ENCODE measurements at regions not wholly inside any gene's neighbourhood (a gene's known extent, or its start where the extent isn't known, plus 50 kb on each side); places are given as distances from the start of the nearest gene placed in this dataset.
"Not testable (repeated sequence)": the region's sequence is repeated elsewhere in the genome, so short reads cannot be mapped to it uniquely, and the experiment has no call there.

GRCh38 chr10:133015816-133016462, 71.8 kb upstream of the ADGRA1 start:
- Mint-ChIP-seq H3K27ac (no peak overlapping the region), H3K27me3 (no peaks in the 10 kb centered on the region), H3K9me3 (no peaks in the 10 kb centered on the region), H3K4me1 (no peaks in the 10 kb centered on the region), H3K4me3 (no peak overlapping the region), H3K36me3 (ENCODE audit: low read depth) (no peaks in the 10 kb centered on the region)
- intact Hi-C loops (cut with micrococcal nuclease) = no loop called here
- DNase-seq = no peak

DNA sequence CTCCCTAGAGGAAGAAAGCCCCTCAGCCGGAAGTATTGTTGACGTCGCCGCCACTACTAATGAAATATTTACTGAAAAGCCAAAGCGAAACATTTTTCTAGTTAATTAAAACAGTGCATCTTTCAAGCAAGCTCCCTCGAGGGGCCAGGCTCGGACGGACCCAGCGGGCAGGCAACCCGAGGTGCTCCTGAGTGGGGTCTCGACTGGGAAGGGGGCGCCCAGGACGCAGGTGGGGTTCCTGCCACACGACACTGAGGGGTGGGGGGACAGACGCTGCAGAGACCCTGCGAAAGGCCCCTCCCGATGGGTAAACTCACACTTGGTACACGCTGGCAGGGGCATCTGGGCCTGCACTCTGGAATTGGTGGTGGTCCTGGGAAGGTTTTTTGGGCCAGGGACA, 72.4 kb upstream of the ADGRA1 start:
- Mint-ChIP-seq H3K9me3 (no peaks in the 10 kb centered on the region), H3K27me3 (no peaks in the 10 kb centered on the region)

DNA sequence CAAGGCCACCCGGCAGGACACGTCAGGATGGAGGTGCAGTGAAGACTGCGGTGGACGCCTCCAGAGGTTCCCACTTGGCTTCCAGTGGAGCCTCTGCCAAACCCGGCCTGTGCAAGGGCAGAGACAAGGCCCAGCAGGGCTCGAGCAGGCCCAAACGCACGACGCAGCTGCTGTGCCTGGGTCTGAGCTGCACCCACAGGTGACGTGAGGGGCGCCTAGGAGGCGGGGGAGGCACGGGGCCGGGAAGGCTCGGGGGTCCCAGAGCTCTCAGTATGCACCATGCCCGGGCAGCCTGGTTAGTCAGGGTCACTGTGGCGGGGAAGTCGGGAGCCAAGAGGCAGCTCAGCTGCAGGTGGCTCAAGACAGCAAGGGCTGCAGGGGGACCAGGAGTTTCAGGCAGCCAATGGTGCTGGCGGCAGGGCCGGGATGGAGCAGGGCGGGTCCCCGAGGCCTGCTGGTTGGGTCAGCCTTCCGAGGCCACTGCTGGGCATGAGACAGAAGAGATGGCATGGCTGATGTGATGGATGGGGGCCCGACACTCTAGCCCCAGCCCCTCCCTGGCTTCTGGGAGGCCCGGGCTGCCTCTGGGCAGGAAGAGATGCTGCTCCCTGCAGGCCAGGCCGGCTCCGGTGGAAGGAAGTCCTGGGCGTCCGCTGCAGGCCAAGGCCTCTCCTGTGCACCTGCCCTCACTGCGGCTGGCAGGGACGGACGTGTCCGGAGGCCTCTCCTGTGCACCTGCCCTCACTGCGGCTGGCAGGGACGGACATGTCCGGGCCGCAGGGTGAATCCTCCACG, 72.2 kb upstream of the CFAP46 start:
- no peak for DNase-seq
- Mint-ChIP-seq H3K36me3 (ENCODE audit: low read depth) (no peaks in the 10 kb centered on the region), H3K4me1 (no peaks in the 10 kb centered on the region), H3K27me3 (no peaks in the 10 kb centered on the region), H3K27ac (no peak overlapping the region), H3K4me3 (no peak overlapping the region), H3K9me3 (no peaks in the 10 kb centered on the region)
- intact Hi-C loops (cut with micrococcal nuclease) = no loop called here

More for the DNA sequence above, 72.4 kb upstream of the ADGRA1 start:
- Mint-ChIP-seq H3K4me3 (no peak overlapping the region), H3K36me3 (ENCODE audit: low read depth) (no peaks in the 10 kb centered on the region), H3K4me1 (no peaks in the 10 kb centered on the region), H3K27ac (no peak overlapping the region)
- intact Hi-C loops (cut with micrococcal nuclease) = no loop called here
- DNase-seq = no peak

GRCh38 chr10:133013463-133013862, 71.1 kb upstream of the CFAP46 start:
- H3K36me3 Mint-ChIP-seq (ENCODE audit: low read depth) = no peaks in the 10 kb centered on the region
- H3K4me1 Mint-ChIP-seq = no peaks in the 10 kb centered on the region
- H3K9me3 Mint-ChIP-seq = no peaks in the 10 kb centered on the region
- intact Hi-C loops (cut with micrococcal nuclease) = no loop called here
- no peak overlapping the region for H3K4me3 Mint-ChIP-seq
- H3K27ac Mint-ChIP-seq = no peak overlapping the region
- DNase-seq = no peak
- H3K27me3 Mint-ChIP-seq = no peaks in the 10 kb centered on the region

DNA sequence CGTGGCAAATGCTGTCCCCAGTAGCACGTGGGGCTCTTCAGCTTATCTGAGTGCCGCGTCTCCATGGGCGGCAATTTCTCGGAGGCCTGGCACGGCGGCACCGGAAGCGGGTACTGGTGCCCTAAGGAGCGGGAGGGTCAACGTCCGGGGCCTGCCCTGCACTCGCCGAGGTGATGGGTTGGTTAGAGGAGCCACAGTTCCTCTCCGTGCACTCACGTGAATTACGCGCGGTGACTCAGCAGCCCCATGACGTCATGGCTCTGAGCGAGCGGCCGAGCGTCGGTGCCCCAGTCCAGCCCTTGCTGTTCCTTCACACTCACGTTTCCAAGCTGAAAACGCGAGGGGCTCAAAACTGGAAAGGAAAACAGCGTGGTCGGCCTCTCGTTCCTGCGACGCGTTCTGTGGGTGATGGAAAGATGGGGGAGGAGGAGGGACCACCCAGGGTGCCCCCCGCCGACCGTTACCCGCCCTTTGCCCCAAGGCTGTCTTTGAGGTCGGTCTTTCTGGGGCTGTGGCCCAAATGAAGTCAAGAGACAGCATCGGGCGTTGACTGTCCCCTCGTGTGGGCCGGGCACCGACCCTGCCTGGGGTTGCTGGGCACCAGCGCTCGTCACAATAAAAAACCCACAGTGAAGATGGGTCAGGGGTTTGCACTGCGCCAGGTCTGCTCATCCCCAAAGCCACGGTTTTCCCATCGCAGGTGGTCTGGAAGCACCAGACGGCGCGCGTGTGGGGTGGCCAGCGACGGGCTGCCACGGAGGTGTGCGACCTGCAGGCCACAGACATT, 70.4 kb upstream of the CFAP46 start:
- no peak for DNase-seq
- intact Hi-C loops (cut with micrococcal nuclease) = no loop called here
- no peaks in the 10 kb centered on the region for H3K27me3 Mint-ChIP-seq
- no peak overlapping the region for H3K27ac Mint-ChIP-seq
- H3K4me3 Mint-ChIP-seq = no peak overlapping the region
- H3K9me3 Mint-ChIP-seq = no peaks in the 10 kb centered on the region
- no peaks in the 10 kb centered on the region for H3K36me3 Mint-ChIP-seq (ENCODE audit: low read depth)
- H3K4me1 Mint-ChIP-seq = no peaks in the 10 kb centered on the region

DNA sequence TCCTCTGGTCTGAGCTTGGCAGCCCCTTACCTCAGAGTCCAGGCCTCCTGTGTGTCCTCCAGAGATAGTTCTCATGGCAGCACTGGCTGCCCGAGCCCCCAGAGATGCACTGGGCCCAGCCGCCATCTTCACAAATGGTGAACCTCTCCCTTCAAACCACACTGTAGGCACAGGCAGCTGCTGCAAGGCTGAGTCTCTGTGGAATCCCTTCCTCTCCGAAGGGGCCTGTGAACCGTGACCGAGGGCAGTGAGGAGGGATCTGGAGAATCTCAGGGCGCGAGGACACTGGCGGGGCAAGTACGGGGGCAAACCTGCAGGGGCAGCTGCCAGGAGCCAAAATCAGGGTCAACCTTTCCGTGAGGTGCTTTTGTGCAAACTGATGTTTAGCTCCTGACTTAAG, 69.5 kb upstream of the CFAP46 start:
- no peak for DNase-seq
- H3K36me3 Mint-ChIP-seq (ENCODE audit: low read depth) = no peaks in the 10 kb centered on the region
- H3K4me3 Mint-ChIP-seq = no peak overlapping the region
- H3K4me1 Mint-ChIP-seq = no peaks in the 10 kb centered on the region
- no peaks in the 10 kb centered on the region for H3K27me3 Mint-ChIP-seq
- no peak overlapping the region for H3K27ac Mint-ChIP-seq
- H3K9me3 Mint-ChIP-seq = no peaks in the 10 kb centered on the region
- intact Hi-C loops (cut with micrococcal nuclease) = no loop called here

GRCh38 chr10:133011393-133011792, 69.0 kb upstream of the CFAP46 start:
- H3K4me3 Mint-ChIP-seq, H3K27ac Mint-ChIP-seq: not testable (repeated sequence)

DNA sequence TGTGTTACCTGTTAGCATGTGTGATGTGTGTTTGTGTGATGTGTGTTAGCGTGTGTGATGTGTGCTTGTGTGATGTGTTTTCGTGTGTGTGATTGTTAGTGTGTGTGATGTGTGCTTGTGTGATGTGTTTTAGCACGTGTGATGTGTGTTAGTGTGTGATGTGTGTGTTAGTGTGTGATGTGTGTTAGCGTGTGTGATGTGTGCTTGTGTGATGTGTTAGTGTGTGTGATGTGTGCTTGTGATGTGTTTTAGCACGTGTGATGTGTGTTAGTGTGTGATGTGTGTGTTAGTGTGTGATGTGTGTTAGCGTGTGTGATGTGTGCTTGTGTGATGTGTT, 68.4 kb upstream of the CFAP46 start:
- intact Hi-C loops (cut with micrococcal nuclease) = not testable (repeated sequence)

More at GRCh38 chr10:133011393-133011792, 69.0 kb upstream of the CFAP46 start:
- H3K36me3 Mint-ChIP-seq (ENCODE audit: low read depth); H3K4me1 Mint-ChIP-seq; intact Hi-C loops (cut with micrococcal nuclease); H3K9me3 Mint-ChIP-seq; H3K27me3 Mint-ChIP-seq; DNase-seq: not testable (repeated sequence)

DNA sequence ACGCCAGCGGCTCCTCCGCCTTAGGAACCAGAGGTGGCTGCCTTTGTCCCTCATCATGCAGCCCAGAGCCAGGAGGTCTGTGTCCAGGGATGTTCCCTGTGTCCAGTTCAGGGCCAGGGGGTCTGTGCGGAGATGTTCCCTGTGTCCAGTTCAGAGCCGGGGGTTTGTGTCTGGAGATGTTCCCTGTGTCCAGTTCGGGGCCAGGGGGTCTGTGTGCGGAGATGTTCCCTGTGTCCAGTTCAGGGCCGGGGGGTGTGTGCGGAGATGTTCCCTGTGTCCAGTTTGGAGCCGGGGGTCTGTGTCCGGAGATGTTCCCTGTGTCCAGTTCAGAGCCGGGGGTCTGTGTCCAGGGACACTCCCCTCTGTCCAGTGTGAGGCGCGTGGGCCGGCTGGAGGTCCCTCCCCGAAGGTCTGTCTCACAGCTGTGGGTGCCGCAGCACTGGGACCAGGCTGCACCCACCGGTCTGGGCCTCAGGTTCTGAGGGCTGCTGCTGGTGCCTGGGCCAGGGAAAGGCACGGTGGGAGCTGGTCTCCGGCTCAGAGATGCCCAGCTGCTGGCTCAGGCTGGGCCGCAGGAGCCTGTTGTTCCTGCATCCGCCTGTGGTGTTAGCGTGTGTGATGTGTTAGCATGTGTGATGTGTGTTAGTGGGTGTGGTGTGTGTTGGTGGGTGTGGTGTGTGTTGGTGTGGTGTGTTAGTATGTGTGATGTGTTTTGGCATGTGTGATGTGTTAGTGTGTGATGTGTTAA, 67.9 kb upstream of the CFAP46 start:
- intact Hi-C loops (cut with micrococcal nuclease) = no loop called here
- Mint-ChIP-seq H3K9me3 (no peaks in the 10 kb centered on the region), H3K4me3 (no peak overlapping the region), H3K36me3 (ENCODE audit: low read depth) (no peaks in the 10 kb centered on the region), H3K27ac (no peak overlapping the region), H3K4me1 (no peaks in the 10 kb centered on the region), H3K27me3 (no peaks in the 10 kb centered on the region)
- DNase-seq = no peak

More for the DNA sequence above, 68.4 kb upstream of the CFAP46 start:
- not testable (repeated sequence) for H3K36me3 Mint-ChIP-seq (ENCODE audit: low read depth); H3K27me3 Mint-ChIP-seq; H3K4me1 Mint-ChIP-seq; DNase-seq; H3K9me3 Mint-ChIP-seq; H3K4me3 Mint-ChIP-seq; H3K27ac Mint-ChIP-seq

DNA sequence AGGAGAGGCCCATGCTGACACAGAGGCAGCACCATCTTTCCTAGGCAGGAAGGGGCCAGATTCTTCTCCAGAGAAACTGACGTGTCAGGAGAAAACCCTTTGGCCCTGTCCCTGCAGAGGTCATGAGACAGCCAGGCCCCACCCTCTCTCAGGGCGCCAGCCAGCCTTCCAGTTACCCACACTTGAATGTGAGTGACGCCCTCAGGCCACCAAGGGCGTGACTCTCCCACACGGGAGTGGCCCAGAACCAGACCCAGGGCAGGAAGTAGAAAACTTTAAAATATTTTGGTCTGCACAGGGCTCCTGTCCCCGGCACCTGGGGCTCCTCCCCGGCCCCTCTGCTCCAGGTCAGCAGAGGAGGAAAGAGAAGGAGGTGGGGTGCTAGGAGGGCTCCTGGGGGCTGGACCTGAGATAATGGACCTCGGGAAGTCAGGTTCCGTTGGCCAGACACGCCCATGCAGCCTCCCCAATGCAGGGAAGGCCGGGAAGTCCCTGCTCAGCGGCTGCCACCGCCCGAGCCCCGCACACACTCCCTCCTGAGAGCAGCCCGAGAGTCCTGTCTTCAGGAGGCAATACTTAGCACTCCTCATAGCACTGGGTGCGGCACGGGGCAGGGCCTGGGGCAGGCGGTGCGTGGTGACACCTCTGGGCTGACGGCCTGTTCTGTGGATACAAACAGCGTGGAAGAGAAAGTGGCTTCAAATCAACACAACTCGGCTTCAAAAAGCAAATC, 67.0 kb upstream of the CFAP46 start:
- Mint-ChIP-seq H3K4me1 (no peaks in the 10 kb centered on the region), H3K27me3 (no peaks in the 10 kb centered on the region), H3K9me3 (no peaks in the 10 kb centered on the region), H3K4me3 (no peak overlapping the region), H3K36me3 (ENCODE audit: low read depth) (no peaks in the 10 kb centered on the region), H3K27ac (no peak overlapping the region)
- intact Hi-C loops (cut with micrococcal nuclease) = no loop called here
- peak; percentile 57 for DNase-seq

DNA sequence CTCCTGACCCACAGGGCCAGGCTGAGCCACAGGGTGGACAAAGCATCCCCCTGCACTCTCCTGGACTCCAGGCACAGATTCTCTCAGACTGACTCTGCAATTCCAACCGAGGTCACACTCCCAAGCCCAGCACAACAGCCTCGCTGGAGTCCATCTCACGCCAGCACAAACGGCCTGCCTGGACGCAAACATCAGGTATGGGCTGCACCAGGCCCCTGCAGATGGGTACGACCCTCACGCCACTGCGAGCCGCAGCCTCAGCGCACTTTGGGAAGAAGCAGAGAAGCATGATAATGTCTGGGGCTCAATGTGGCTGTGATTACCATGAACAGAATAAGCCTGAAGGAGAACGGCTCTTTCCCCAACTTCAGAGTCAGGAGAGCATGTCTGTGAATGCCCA, 66.4 kb upstream of the CFAP46 start:
- H3K4me1 Mint-ChIP-seq = no peaks in the 10 kb centered on the region
- no peaks in the 10 kb centered on the region for H3K9me3 Mint-ChIP-seq
- H3K27me3 Mint-ChIP-seq = no peaks in the 10 kb centered on the region
- intact Hi-C loops (cut with micrococcal nuclease) = no loop called here
- no peaks in the 10 kb centered on the region for H3K36me3 Mint-ChIP-seq (ENCODE audit: low read depth)
- no peak overlapping the region for H3K27ac Mint-ChIP-seq
- H3K4me3 Mint-ChIP-seq = no peak overlapping the region
- no peak for DNase-seq

DNA sequence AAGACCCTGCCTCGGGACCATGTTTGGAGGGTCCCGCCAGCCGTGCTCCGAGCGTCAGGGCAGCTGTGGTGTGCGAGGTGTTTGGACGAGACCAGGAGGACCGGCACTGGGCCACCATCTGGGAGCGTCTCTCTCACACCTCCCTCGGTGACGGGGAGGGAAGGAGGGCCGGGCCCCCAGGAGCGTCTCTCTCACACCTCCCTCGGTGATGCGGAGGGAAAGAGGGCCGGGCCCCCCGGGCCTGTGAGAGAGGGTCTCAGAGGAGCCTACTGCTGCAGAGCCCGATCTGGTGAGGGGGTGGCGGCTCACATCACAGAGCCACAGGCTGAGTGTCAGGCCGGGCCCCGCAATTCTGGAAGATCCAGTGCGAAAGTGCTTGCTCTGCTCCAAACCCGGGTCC, 65.8 kb upstream of the CFAP46 start:
- Mint-ChIP-seq H3K9me3 (no peaks in the 10 kb centered on the region), H3K4me3 (no peak overlapping the region), H3K4me1 (no peaks in the 10 kb centered on the region), H3K27ac (no peak overlapping the region), H3K27me3 (no peaks in the 10 kb centered on the region), H3K36me3 (ENCODE audit: low read depth) (no peaks in the 10 kb centered on the region)
- no peak for DNase-seq
- intact Hi-C loops (cut with micrococcal nuclease) = no loop called here

GRCh38 chr10:133007360-133007858, 65.0 kb upstream of the CFAP46 start:
- no peak overlapping the region for H3K27ac Mint-ChIP-seq
- no peak for DNase-seq
- H3K36me3 Mint-ChIP-seq (ENCODE audit: low read depth) = no peaks in the 10 kb centered on the region
- no peaks in the 10 kb centered on the region for H3K9me3 Mint-ChIP-seq
- no peak overlapping the region for H3K4me3 Mint-ChIP-seq
- no peaks in the 10 kb centered on the region for H3K27me3 Mint-ChIP-seq
- H3K4me1 Mint-ChIP-seq = no peaks in the 10 kb centered on the region
- intact Hi-C loops (cut with micrococcal nuclease) = no loop called here

Measured in activated CD4-positive, alpha-beta T cell treated with anti-CD3 and anti-CD28 coated beads, Interleukin-2, amount 10 ng/mL, durations not matched to agents 24 days and 14 days (primary cell).